ENCODE measurements at regions not wholly inside any gene's neighbourhood (a gene's known extent, or its start where the extent isn't known, plus 50 kb on each side); places are given as distances from the start of the nearest gene placed in this dataset.

GRCh38 chr6:120211955-120212792 is 862.6 kb upstream of the MAN1A1 start:
- no peak for DNase-seq

DNA sequence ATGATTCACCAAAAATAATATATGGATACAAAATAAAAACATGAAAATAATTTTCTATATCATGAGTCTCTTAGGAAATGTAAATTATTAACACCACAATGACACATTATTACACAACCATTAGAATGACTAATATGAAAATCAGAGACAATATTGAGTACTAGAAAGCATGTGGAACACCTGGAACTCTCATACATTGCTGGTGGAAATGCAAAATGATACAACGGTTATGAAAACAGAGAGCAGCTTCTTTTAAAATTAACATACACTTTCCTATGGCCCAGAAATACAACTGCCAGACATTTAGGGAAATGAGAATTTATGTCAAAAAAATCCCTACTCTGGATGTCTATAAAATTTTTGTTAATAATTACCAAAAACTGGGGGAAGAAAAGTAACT is 853.3 kb upstream of the MAN1A1 start:
- DNase-seq = no peak

DNA sequence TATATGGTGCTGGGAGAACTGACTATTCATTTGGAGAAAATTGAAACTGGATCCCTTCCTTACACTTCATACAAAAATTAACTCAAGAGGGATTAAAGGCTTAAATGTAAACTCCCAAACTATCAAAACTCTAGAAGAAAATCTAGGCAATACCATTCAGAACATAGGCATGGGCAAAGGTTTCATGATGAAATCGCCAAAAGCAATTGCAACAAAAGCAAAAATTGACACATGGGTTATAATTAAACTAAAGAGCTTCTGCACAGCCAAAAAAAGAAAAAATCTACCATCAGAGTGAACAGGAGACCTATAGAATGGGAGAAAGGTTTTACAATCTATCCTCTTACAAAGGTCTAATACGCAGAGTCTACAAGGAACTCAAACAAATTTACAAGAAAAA is 851.3 kb upstream of the MAN1A1 start:
- DNase-seq = no peak

DNA sequence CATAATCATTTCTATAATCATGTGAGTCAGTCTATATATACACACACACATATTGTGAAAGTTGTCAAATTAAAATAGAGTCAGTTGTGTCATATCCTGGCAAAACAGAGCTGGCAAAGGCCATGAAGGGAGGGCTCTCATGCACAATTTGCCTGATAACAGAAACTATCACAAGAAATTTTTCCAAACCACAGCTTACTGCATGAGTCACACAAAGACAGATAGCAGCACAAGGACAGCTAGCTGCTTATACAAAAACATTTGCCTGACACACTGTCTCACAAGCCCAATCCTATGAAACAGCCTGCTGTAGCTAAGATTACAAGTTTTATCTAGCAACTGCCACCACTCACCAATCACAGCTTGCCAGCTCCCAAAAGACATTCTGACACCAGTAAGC is 848.5 kb upstream of the MAN1A1 start:
- no peak for DNase-seq

GRCh38 chr6:120186080-120186479 is 836.5 kb upstream of the MAN1A1 start:
- DNase-seq = no peak

DNA sequence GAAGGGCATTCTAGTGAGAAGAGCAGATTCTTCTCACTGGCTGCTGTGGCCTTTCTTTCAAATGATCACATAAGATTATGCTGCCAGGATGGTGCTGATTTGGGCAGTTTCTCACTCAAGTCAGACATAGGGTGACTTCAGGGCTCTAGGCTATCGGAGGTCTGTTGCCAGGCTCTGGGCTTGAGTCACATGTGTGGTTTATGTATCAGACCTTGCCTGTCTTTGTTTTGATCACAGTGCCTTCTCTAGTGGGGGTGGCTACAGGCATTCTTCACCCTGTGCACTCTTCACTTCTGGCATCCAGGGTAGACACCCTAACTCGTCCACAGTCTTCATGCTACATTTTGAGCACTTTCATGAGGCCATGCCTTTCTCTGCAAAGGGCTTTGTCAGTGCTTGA is 823.7 kb upstream of the MAN1A1 start:
- DNase-seq = no peak

DNA sequence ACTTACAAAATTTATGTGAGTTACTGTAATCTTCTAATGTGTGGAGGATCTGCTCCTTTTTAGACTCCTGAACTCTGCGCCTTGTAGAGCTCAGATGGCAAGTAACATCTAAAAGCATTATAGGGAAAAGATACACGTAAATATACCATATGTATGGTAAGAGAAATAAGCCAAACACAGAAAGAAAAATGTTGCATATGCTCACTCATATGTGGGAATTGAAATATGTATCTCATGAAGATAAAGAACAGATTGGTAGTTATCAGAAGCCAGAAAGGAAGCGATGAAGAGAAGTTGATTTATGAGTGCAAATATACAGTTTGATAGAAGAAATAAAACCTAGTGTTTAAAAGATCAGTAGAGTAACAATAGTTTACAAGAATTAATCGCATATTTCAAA is 815.0 kb upstream of the MAN1A1 start:
- DNase-seq = no peak

DNA sequence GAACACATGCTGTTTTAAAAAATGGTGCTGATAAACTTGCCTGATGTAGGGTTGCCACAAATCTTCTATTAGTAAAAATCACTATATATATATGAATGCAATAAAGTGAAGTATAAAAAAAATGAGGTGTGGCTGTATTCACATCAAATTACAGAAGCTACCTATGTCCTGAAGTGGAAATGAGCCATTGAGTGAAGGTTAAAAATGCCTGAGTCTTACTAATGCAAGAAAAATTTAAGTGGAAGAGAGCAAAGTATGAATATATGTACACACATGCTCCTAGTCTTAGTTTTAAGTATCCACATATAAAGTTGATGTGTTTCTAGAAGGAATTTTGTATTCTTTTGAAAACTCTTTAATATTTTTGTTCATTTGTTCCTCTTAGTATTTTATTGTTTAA is 808.3 kb upstream of the MAN1A1 start:
- DNase-seq = no peak

GRCh38 chr6:120147071-120147871 is 797.7 kb upstream of the MAN1A1 start:
- no peak for DNase-seq

- DNase-seq = no peak
Measured at GRCh38 chr6:120141601-120142000, 792.0 kb upstream of the MAN1A1 start.

DNA sequence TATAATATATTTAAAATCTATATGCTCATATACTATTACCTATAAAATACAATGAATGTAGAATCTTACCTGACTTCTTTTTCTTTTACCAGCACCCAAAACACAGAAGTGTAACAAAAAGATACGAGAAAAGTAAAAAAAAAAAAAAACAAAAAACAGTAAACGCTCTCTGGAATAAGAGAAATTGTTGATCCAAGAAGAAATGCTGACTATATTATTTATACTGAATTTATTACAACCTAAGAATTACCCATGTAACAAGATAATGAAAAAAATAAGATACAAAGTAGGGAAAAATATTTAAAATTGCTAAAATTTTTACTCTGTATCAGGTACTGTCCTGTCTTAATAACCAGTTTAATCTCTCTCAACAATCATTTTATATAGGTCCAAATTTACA is 787.9 kb upstream of the MAN1A1 start:
- DNase-seq = no peak

- DNase-seq = no peak
Measured at GRCh38 chr6:120129228-120129627, 779.7 kb upstream of the MAN1A1 start.

GRCh38 chr6:120122401-120122800 is 772.8 kb upstream of the MAN1A1 start:
- DNase-seq = no peak

GRCh38 chr6:120116343-120116742 is 766.8 kb upstream of the MAN1A1 start:
- DNase-seq = no peak

- no peak for DNase-seq
Measured at GRCh38 chr6:120112980-120113379, 763.4 kb upstream of the MAN1A1 start.

DNA sequence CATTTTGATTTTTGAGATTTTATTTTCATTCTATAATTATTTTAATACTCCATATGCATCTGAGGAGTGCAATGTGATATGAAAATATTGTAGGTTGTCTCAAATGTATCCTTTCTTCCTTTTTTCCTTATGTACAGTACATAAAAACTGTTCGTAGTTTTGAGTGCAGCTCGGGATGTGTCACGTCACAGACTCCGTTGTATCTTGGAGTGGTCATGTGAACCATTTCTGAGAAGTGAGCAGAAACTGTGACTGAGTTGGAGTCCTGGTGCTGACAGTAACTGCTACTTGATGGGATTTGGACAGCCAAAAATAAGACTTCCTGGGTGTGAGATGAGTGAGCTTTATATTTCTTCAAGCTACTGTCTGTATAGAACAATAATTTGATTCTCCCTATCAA is 761.4 kb upstream of the MAN1A1 start:
- DNase-seq = no peak

DNA sequence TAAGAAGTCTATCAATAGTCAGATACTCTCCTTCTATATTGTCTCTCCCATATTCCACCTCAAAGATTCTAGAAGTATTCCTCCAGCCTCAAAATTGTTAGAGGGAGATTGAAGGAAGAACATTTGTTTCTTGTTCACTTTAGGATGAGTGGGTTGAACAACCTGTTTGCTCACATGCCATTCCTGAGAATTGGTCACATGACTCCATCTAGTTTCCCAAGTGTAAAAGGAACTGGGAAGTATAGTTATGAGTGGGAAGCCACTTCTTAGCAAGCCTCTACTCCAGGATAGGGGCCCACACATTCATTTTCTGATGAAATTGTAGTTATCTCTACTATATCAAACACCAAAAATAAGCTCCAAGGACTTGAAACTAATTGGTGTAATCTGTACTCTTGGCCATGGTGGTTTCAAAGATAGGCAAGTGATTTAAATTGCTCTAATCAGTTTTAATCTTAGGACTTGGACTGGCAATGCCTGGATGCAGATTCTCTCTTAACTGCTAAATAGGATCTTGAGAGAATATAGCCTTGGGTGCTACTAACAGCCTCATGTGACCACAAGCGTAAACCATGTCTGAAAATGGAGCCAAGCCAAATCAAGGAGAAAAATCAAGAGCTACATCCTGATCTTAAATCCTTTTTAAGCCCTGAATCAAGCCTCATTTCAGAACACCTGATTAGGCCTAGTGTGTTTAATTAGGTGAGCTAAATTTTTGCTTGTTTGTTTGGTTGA is 758.7 kb upstream of the MAN1A1 start:
- no peak for DNase-seq

- DNase-seq = no peak
Measured at GRCh38 chr6:120103618-120104017, 754.1 kb upstream of the MAN1A1 start.

DNA sequence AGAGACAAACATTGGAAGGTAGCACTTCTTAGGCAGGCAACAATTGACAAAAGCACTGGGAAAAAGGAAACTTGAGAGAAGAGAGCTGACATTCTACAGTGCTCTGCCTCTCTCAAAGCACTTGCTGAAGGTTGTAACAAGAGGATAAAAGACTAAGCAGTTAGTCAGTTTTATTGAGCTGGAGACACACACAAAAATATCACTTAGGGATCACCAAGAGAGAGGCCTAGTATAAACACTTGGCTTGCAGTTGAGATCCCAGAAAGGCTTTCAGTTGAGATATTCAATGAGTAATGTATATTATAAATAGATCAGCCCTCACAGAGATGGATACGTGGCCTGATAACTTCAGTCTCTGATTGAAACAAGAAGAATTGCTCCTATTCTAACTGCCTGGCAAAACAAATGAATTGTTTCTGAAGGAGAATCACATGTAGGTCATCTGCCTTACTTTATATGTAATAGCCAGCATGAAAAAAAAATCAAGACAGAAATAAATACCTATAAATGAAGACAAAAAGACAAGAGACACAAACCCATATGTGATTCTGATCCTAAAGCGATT is 747.2 kb upstream of the MAN1A1 start:
- no peak for DNase-seq

- DNase-seq = no peak
Measured at GRCh38 chr6:120083186-120083585, 733.6 kb upstream of the MAN1A1 start.

GRCh38 chr6:120077489-120077888 is 727.9 kb upstream of the MAN1A1 start:
- DNase-seq = no peak

DNA sequence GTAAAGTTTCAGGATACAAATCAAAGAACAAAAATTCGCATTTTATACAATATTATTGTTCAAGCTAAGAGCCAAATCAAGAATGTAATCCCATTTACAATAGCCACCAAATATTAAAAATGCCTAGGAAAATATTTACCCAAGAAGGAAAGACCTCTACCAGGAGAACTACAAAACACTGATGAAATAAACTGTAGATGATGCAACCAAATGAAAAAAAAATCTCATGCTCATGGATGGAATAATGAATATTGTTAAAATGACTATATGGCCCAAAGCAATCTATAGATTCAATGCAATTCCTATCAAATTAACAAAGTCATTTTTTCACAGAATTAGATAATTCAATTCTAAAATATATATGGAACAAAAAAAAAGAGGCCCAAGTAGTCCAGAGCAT is 708.8 kb upstream of the MAN1A1 start:
- DNase-seq = no peak

- no peak for DNase-seq
Measured at GRCh38 chr6:120056085-120056484, 706.5 kb upstream of the MAN1A1 start.

Data from activated effector memory CD4-positive, alpha-beta T cell treated with anti-CD3 and anti-CD28 coated beads, Interleukin-2, amount 50 U/mL, for 16 hours (primary cell).